T1000 (cell line): ENCODE measurements at regions not wholly inside any gene's neighbourhood (a gene's known extent, or its start where the extent isn't known, plus 50 kb on each side); places are given as distances from the start of the nearest gene placed in this dataset.
"Not testable (repeated sequence)": the region's sequence is repeated elsewhere in the genome, so short reads cannot be mapped to it uniquely, and the experiment has no call there.

Experiments
- DNase-seq: peaks from one replicate; lab custom pipeline; 2025; ENCODE audit warnings: mixed read lengths; lab: John Stamatoyannopoulos, UW

- no peak for DNase-seq
These were observed 912.2 kb downstream of the GRID1 start for GRCh38 chr10:85454386-85454785.

DNA sequence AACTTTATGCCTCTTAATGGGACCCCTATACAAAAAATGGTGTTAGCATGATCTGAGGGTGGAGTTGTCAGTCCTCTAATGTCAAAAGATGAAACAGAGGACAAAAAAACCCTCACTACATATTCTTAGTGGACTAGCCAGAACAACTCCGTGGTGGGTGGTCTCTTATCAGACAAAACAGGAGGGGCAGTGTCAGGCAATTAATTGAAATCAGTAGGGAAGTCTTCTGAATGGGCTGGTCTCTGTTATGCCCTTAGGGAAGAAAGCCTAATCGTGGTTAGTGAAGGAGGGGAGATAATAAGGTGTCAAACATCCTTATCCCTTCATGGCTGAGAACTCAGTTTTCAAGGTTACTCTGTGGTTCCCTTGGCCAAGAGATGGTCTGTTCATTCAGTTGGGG, 909.4 kb downstream of the GRID1 start:
- DNase-seq: no peak

DNA sequence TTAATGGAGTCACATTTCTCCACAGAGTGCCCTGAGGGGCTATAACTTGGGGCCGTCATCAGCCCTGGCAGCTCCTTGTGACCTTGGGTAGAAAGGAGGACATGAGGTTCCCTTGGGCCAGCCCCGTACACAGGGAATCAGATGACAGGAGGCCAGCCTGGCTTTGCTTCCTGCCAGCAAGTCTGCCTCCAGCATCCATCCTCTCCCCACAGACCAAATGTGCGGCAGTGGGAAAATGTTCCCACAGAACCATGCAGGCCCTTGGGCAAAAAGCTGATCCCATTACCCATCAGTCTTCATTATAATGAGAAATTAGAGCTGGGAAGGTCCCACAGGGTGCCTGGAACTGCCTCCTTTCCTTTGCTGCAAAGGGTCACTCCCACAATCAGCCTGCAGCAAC, 908.3 kb downstream of the GRID1 start:
- no peak for DNase-seq

- DNase-seq: no peak
These were observed 906.7 kb downstream of the GRID1 start for GRCh38 chr10:85459906-85460305.

DNA sequence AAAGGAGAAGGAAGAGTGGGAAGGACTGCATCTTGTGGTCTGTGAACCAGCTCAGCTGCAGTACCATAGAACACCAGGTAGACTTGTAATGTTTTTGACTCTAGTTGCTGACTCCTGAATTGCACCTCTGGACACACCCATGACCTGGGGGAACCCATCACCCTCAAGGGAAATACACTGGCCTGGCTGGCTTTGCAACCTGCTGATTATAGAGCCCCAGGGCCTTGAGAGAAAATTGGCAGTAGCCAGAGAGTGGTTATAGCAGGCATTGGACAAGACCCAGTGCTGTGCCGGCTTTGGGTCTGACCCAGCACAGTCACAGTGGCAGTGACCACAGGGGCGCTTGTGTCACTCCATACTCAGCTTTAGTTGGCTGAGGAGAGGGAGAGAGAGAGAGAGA, 902.3 kb downstream of the GRID1 start:
- no peak for DNase-seq

DNA sequence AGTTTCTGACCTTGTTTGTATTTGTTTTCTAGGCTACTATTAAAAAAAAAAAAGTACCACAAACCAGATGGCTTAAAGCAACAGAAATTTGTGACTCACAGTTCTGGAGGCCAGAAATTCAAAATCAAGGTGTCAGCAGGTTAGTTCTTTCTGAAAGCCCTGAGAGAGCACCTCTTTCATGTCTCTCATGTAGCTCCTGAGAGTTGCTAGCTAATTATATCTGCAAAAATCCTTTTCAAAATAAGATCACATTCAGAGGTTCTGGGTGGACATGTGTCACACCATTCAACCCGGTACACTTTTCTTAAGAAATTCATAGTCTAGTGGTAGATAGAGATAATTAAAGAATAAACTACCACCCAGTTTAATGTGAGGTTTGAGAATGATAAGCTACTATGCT, 888.6 kb downstream of the GRID1 start:
- no peak for DNase-seq

- DNase-seq: no peak
These were observed 876.2 kb downstream of the GRID1 start for GRCh38 chr10:85490431-85490830.

DNA sequence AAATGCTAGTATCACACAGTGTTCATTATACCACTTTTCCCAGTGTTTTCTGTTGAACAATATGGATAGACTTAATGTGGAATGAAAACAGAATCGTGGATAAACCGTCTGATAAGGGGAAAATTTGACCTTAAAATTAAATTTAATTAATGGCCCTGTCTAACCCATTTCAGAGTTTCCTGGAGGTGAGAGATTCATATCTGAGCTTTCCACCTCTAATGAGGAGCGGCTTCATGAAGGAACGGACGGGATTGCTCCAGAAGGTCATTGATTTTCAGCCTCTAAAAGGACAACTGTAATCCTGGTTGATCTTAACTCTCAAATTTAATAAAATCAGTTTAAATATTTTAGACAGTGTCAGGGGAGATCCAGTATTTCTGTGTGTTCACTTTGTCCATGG, 874.9 kb downstream of the GRID1 start:
- DNase-seq: no peak

DNA sequence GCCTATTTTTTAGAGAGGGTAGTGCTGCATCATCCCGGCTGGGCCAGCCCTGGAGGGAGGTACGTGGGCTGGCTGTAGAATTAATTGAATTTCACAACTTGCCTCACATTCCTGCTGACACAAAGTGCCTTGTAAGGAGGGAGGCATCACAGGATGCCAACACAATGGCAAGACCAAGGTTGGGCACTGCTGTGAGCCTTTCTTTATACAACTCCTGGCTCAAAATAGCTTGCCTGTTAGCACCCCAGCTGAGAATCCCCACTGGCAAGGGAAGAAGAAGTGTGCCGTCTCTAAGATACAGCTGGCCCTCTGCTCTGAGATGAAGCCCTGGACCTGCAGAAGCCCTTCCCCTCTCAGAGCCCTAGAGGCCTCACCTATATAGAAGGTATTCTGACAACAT, 873.9 kb downstream of the GRID1 start:
- no peak for DNase-seq

DNA sequence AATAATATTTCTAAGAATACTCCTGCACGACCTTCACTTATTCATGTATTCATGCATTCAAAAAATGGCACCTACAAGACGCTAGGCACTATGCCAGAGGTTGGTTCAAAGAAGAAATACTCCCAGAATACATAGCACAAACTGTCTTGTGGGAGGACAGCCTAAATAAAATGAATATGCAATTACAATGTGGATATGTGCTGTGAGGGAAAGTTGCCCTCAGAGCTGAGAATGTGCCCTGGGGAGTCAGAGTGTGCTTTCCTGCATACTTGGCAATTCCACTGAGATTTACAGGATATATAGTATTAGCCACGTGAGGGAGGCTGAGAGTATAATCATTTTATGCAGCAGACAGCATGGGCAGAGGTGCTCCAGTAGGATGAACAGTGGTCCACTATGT, 872.9 kb downstream of the GRID1 start:
- no peak for DNase-seq

DNA sequence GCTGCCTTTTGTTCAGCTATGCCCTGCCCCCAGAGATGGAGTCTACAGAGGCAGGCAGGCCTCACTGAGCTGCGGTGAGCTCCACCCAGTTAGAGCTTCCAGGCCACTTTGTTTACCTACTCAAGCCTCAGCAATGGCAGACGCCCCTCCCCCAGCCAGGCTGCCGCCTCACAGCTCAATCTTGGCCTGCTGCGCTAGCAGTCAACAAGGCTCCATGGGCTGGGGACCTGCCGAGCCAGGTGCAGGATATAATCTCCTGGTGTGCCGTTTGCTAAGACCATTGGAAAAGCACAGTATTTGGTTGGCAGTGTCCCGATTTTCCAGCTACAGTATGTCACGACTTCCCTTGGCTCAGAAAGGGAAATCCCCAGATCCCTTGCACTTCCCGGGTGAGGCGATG, 862.0 kb downstream of the GRID1 start:
- DNase-seq: not testable (repeated sequence)

DNA sequence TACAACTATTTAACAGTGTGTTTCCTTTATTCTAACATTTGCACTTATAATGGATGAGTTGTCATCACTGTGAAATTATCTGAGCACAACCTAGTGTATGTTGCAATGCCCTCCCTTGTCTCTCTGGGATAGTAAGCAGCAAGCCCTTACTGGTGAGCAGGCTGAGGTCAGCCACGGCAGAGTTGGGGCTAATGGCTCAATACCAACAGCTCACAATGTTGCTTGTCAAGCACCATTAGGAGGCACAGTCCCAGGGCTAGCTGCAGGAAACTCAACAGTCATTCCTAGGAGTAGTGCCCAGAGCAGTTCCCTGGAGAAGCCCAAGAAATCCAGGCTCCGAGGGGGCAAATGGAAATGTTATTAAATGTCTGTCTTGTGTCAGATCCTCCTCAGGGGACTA, 858.4 kb downstream of the GRID1 start:
- no peak for DNase-seq

- DNase-seq: no peak
These were observed 855.9 kb downstream of the GRID1 start for GRCh38 chr10:85510682-85511081.

GRCh38 chr10:85513436-85513835, 853.2 kb downstream of the GRID1 start:
- DNase-seq: no peak

DNA sequence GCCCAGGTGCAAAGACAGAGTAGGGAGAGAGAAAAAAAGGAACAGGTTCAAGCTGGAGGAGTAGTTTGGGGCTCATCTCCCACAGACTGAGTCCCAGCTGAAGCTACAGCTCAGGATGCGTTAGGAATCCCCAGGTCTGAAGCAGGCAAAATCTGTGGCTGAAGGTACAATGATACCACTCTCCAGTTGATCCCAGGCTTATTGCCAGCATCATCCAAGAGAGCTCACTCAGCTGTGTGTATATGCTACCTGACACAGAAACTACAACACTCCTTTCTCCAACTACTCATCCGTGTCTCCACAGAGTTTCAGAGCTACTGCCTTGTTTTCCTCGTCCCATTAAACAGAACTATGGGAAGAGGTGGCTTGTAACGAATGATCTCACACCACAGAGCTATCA, 851.3 kb downstream of the GRID1 start:
- no peak for DNase-seq

- no peak for DNase-seq
These were observed 842.5 kb downstream of the GRID1 start for GRCh38 chr10:85524001-85524666.

DNA sequence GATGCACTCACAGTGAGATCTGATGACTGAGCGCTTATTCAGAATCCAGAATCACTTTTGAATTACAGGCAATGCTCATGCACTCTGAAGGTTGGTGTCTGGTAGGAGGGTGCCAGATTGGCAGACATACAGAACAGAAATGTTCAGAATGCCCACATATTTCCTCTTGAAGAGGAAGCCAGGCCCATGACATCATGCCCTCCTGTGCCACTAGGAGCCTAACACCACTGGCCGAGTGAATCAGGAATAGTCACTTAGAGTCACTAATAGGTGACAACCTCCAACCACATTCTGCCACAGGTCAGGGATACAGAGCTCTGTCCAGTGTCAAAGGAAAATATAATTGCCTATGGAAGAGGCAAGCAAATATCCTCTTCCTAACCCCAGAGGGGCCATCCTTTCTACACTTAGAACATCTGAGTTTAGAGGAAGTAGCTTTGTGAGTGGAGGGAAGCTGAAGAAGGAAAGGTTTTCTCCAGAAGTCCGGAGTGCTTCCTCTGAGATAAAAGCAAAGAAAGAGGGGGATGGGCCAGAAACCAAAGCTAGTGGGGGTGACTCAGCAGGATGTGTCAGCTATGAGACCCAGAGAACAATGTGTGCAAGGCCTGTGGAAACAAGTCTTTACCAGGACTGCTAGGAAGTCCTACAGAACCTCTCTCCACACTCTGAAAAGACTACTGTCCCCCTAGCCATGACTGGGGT, 838.8 kb downstream of the GRID1 start:
- peak; percentile 45 for DNase-seq

DNA sequence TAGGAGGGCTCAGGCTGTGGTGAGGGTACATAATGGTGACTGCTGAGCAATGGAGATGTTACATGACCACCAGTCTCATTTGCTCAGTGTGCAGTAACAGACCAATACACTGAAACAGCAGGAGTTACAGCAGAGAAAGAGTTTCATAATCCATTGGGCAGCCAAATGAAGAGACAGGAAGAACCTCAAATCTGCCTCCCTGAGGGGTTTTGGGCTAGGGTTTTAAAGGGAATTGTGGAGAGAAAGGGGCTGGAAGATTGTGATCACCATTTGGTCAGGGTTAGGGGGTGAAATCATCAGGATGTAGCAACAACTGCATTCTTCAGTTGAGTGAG, 838.3 kb downstream of the GRID1 start:
- no peak for DNase-seq

DNA sequence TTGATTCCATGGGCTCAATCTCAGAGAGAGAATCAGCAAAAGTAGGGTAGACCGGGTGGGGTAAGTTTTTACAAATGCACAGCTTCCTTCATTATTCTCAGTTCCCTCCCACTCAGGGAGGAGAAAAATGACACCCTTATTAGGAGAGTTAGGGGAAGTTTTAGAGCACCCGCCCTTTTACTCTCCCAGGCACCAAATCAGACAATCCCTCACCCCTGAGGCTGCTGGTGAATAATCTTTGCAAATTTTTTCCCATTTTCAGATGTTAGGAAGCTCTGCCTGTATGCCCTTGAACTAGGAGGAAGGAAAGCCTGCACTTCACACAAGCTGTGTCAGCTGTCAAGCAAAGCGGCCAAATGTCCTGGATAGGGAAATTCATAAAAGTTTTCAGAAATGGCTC, 834.9 kb downstream of the GRID1 start:
- no peak for DNase-seq

GRCh38 chr10:85532773-85533172, 833.8 kb downstream of the GRID1 start:
- no peak for DNase-seq

DNA sequence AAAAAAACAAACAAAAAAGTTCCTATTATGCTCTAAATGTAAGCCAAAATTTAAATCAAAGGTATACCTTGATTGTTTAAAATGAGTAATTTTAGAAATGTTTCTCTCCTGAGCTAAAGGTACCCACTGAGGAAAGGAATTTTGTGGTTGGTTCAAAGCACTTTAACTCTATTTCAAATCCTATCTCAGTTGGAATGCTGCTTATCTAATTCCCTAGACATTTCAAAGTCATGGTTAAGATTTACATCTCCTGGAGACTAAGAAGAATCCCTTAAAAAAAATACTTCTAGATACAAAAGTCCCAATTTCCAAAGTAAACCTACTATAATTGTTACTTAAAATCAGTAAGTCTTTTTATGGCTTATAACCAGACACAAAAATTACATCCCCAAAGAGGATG, 830.7 kb downstream of the GRID1 start:
- no peak for DNase-seq

- DNase-seq: no peak
These were observed 829.0 kb downstream of the GRID1 start for GRCh38 chr10:85537561-85537960.

GRCh38 chr10:85538601-85539000, 828.0 kb downstream of the GRID1 start:
- DNase-seq: no peak

DNA sequence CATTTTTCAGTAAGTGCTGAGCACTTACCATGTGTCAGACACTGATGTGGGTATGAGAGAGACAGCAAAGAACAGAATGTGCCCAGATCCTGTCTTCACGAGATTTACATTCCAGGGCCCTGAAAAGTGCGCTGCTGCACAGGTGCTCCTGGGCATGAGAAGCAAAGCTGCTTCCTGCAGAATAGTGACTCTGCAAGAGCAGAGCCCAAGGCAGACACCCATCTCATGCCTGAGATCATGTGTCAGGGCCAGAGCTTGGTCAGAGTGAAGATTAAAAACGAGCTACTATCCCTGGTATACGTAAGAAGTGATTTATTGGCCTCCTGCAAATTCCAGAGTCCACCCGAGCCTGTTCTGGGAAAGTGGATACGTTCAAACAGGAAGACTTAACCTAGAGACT, 824.4 kb downstream of the GRID1 start:
- DNase-seq: no peak
